ENCODE measurements at regions not wholly inside any gene's neighbourhood (a gene's known extent, or its start where the extent isn't known, plus 50 kb on each side); places are given as distances from the start of the nearest gene placed in this dataset.
"Not testable (repeated sequence)": the region's sequence is repeated elsewhere in the genome, so short reads cannot be mapped to it uniquely, and the experiment has no call there.

GRCh38 chr20:55641497-55641896 is 363.8 kb downstream of the CBLN4 start:
- no peaks in the 10 kb centered on the region for H3K27me3 ChIP-seq (replicated peaks in 1 of 7)
- no peak for TF ChIP-seq POLR2A (IDR thresholded peaks at IDR 0.05)
- TF ChIP-seq CTCF (IDR thresholded peaks at IDR 0.05 in 8 of 11, conservative IDR thresholded peaks at IDR 0.05 in 3 of 11), result no peak
- no peak for TF ChIP-seq POLR2AphosphoS5 (IDR thresholded peaks at IDR 0.05)
- DNase-seq, result no peak
- WGBS, 5 donors, result 22 to 74% (median 45%) methylated on average over 1 of the region's 1 CpG
- no peaks in the 10 kb centered on the region for H3K9me3 ChIP-seq
- no peak overlapping the region for H3K27ac ChIP-seq
- intact Hi-C loops (cut with DNase I; ENCODE audit: low total_unique reads), result no loop called here
- no peaks in the 10 kb centered on the region for H3K4me1 ChIP-seq
- H3K36me3 ChIP-seq, result no peaks in the 10 kb centered on the region
- H3K4me3 ChIP-seq, result no peak overlapping the region

- H3K36me3 ChIP-seq, result no peaks in the 10 kb centered on the region
- DNase-seq, result no peak
- no peaks in the 10 kb centered on the region for H3K4me1 ChIP-seq
- H3K9me3 ChIP-seq, result peaks cover 0 to 5% (median 0%) of the 10 kb centered on the region in 8 donors
- TF ChIP-seq POLR2A (IDR thresholded peaks at IDR 0.05), result no peak
- no peak for TF ChIP-seq POLR2AphosphoS5 (IDR thresholded peaks at IDR 0.05)
- no peak for TF ChIP-seq CTCF (IDR thresholded peaks at IDR 0.05 in 8 of 11, conservative IDR thresholded peaks at IDR 0.05 in 3 of 11)
- 60 to 73% (median 69%) methylated on average over 2 of the region's 2 CpGs for WGBS, 5 donors
- intact Hi-C loops (cut with DNase I; ENCODE audit: low total_unique reads), result no loop called here
- no peak overlapping the region for H3K4me3 ChIP-seq
- no peaks in the 10 kb centered on the region for H3K27me3 ChIP-seq (replicated peaks in 1 of 7)
- no peak overlapping the region for H3K27ac ChIP-seq
These were observed 369.4 kb downstream of the CBLN4 start for GRCh38 chr20:55635870-55636269.

- intact Hi-C loops (cut with DNase I; ENCODE audit: low total_unique reads), result no loop called here
- Histone ChIP-seq H3K36me3 (no peaks in the 10 kb centered on the region), H3K27me3 (replicated peaks in 1 of 7) (no peaks in the 10 kb centered on the region), H3K4me3 (no peak overlapping the region), H3K9me3 (peaks cover 0 to 5% (median 0%) of the 10 kb centered on the region in 8 donors), H3K27ac (no peak overlapping the region), H3K4me1 (no peaks in the 10 kb centered on the region)
- WGBS, 5 donors, result 87 to 95% (median 92%) methylated on average over 3 to 6 of the region's 6 CpGs
- DNase-seq, result no peak
- TF ChIP-seq CTCF (IDR thresholded peaks at IDR 0.05 in 8 of 11, conservative IDR thresholded peaks at IDR 0.05 in 3 of 11) (no peak), POLR2AphosphoS5 (IDR thresholded peaks at IDR 0.05) (no peak), POLR2A (IDR thresholded peaks at IDR 0.05) (no peak)
These were observed 372.7 kb downstream of the CBLN4 start for GRCh38 chr20:55632592-55632991.

- DNase-seq; H3K27me3 ChIP-seq (replicated peaks in 1 of 7); H3K27ac ChIP-seq; H3K36me3 ChIP-seq; H3K4me3 ChIP-seq; H3K4me1 ChIP-seq; H3K9me3 ChIP-seq; intact Hi-C loops (cut with DNase I; ENCODE audit: low total_unique reads): not testable (repeated sequence)
- 80 to 93% (median 87%) methylated on average over 4 of the region's 4 CpGs for WGBS, 5 donors
These were observed 376.2 kb downstream of the CBLN4 start for GRCh38 chr20:55629143-55629542.

GRCh38 chr20:55626716-55627115 is 378.6 kb downstream of the CBLN4 start:
- DNase-seq, result no peak
- 78 to 90% (median 86%) methylated on average over 4 of the region's 4 CpGs for WGBS, 5 donors
- Histone ChIP-seq H3K9me3 (peaks cover 0 to 10% (median 2%) of the 10 kb centered on the region in 8 donors), H3K4me3 (no peak overlapping the region), H3K27ac (no peak overlapping the region), H3K27me3 (replicated peaks in 1 of 7) (no peaks in the 10 kb centered on the region), H3K4me1 (no peaks in the 10 kb centered on the region), H3K36me3 (no peaks in the 10 kb centered on the region)
- intact Hi-C loops (cut with DNase I; ENCODE audit: low total_unique reads), result no loop called here
- TF ChIP-seq POLR2AphosphoS5 (IDR thresholded peaks at IDR 0.05), result no peak

Measured in spleen (tissue), 11 donors.